ENCODE measurements at regions not wholly inside any gene's neighbourhood (a gene's known extent, or its start where the extent isn't known, plus 50 kb on each side); places are given as distances from the start of the nearest gene placed in this dataset.

DNA sequence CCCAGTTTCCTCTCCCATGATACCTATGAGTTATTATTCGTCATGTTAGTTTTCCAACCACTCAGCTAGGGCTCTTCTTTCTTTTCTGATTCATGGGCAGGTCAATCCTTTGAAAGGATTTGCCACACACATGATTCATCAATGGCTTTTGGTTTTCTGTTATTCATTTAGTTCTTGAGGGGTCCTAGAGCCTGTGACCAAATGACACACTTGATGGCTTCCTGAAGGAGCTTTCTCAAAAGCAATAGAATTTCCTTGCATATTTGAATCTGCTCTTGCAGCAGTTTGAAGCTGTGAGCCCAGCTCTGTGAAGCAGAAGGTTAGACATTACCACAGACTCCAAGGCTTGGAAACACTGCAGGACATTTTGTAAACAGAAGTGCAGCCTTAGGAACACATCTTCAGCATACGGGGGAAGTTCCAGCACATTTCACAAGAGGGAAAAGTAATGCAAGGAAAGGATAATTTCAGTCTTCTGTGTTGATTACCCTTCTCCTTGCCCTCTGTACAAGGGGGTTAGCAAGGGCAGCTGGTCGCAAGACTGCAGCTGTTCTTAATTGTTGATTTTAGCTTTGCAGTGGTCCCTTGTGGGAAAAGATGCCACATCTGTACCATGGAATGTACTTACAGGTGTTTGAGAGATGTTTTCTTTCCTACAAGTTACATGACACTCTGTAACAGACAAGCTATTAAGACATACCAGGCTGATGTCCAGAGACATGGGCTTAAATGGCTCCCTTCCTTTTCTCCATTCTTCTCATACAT lies 338.6 kb downstream of the KCNRG start:
- no peak for DNase-seq
- no peak overlapping the region for H3K27ac Mint-ChIP-seq
- H3K36me3 Mint-ChIP-seq (ENCODE audit: low read depth), result no peaks in the 10 kb centered on the region
- CTCF ChIA-PET, result no interaction called here
- no peaks in the 10 kb centered on the region for H3K27me3 Mint-ChIP-seq (ENCODE audit: low read depth)
- H3K4me3 Mint-ChIP-seq, result no peak overlapping the region
- H3K4me1 Mint-ChIP-seq (ENCODE audit: low read depth), result peaks cover 20% of the 10 kb centered on the region
- no peaks in the 10 kb centered on the region for H3K9me3 Mint-ChIP-seq
- intact Hi-C loops (cut with micrococcal nuclease), result no loop called here

DNA sequence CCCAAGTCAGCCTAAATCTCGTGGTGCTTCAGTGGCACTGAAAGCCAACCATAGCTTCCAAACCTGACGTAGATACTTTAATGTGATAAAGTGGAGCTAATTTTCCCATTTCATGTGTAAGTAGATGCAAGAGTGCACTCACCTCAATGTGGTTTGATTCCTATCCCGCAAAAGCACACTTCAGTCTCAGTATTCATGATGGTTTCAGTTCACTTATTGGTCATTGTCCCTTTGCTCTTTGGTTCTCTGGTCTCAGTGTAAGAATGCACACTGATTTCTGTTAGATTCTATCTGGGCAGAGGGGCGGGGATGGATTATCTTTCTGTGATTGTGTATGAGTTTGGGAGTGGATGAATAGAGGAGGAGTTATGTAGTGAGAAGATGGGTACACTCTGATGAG lies 340.6 kb downstream of the KCNRG start:
- DNase-seq, result no peak
- Mint-ChIP-seq H3K9me3 (no peaks in the 10 kb centered on the region), H3K4me3 (no peak overlapping the region), H3K36me3 (ENCODE audit: low read depth) (no peaks in the 10 kb centered on the region), H3K4me1 (ENCODE audit: low read depth) (peaks cover 33% of the 10 kb centered on the region), H3K27me3 (ENCODE audit: low read depth) (no peaks in the 10 kb centered on the region), H3K27ac (no peak overlapping the region)
- intact Hi-C loops (cut with micrococcal nuclease), result no loop called here
- CTCF ChIA-PET, result no interaction called here

DNA sequence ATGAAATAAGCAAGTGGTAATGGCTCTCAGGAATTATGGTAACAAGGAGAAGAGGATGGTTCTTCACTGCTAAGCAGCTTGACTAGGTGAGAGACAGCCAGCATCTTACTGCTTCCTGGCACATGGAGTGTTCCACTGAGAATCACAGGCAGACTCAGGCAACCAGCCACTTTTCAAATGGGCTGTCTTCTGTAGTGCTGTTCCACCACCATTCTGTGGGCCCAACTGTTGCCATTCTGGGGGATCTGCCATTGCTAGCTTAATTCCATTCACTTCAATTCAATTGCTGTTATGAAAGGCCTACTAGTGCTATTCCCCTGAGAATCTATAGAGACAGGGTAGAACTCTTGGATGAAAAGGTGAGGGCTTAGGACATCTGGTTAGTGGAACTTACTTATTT lies 341.9 kb downstream of the KCNRG start:
- no peak overlapping the region for H3K27ac Mint-ChIP-seq
- no peaks in the 10 kb centered on the region for H3K36me3 Mint-ChIP-seq (ENCODE audit: low read depth)
- H3K4me1 Mint-ChIP-seq (ENCODE audit: low read depth), result peaks cover 45% of the 10 kb centered on the region

DNA sequence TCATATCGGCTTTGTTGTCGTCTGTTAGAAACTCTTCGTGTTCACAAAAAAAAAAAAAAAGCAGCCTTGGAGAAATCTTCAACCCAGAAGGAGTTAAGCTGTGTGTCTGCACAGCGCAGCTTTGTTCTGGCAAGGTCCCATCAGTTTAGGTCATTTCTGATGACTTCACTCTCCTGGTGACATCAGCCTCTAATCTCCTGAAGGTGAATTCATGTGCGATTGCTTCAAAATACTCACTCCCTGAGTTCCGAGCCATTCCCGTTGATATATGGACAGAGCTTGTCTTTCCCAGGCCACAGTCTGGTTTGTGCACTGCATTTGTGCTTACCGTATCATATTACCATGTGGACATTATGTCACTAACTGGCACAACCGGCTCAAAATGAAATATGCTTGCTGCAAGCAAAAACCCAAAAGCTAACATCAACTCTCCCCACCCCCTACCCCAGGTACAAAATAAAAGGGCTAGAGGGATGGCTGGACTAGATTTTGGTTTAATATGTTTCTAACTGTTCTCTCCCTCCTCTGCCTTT lies 342.4 kb downstream of the KCNRG start:
- peaks cover 2% of the 10 kb centered on the region for H3K27me3 Mint-ChIP-seq (ENCODE audit: low read depth)
- no peaks in the 10 kb centered on the region for H3K36me3 Mint-ChIP-seq (ENCODE audit: low read depth)
- H3K27ac Mint-ChIP-seq, result no peak overlapping the region
- no peak overlapping the region for H3K4me3 Mint-ChIP-seq
- CTCF ChIA-PET, result interaction anchor here (0.7 to 1.0 kb wide), 2 partner anchors 44 to 96 kb away, joined by 3 read pairs; no protein-coding TSS in a partner anchor
- intact Hi-C loops (cut with micrococcal nuclease), result no loop called here
- H3K9me3 Mint-ChIP-seq, result no peaks in the 10 kb centered on the region
- no peak for DNase-seq
- peaks cover 45% of the 10 kb centered on the region for H3K4me1 Mint-ChIP-seq (ENCODE audit: low read depth)

More for the DNA sequence above, 341.9 kb downstream of the KCNRG start:
- DNase-seq, result no peak
- Mint-ChIP-seq H3K4me3 (no peak overlapping the region), H3K27me3 (ENCODE audit: low read depth) (no peaks in the 10 kb centered on the region), H3K9me3 (no peaks in the 10 kb centered on the region)
- CTCF ChIA-PET, result interaction anchor here (0.7 to 1.0 kb wide), 2 partner anchors 44 to 96 kb away, joined by 3 read pairs; no protein-coding TSS in a partner anchor
- intact Hi-C loops (cut with micrococcal nuclease), result no loop called here

DNA sequence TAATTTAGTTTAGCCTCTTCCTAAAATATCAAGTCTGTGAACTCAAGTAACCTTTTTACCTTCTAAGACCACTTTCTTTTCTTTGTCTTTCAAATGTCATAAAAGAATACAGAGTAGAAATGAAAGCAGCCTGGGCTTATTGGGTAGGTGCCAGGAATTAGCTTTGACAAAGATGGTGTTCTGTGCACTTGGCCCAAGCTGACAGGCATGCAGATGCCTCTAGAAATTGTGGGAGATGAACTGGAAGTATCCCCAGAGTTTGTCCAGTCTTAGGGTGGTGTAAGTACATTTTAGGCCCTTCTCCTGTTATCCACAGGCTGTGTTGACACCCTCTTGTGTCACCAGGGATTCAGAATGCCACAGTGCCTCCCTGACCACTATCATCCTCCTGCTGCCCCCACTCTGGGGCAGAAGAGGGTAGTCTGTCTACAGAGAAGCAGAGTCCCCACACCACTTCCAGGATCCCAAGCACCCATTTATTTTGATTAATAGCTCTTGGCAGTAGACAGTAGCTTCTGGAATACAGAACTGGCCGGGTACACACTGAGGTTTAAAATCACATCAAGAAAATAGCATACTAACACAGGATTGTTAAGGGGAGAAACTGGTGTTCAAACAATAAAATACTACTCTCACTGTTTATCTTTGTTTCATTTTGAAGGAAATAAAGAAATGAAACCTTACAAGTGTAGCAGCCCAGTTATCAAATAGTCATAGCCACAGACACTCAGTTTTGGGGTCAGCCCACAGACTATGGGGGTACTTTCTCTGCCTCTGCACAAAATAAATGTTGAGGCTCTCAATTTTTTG lies 343.2 kb downstream of the KCNRG start:
- H3K9me3 Mint-ChIP-seq, result no peaks in the 10 kb centered on the region
- no peaks in the 10 kb centered on the region for H3K36me3 Mint-ChIP-seq (ENCODE audit: low read depth)
- no peak overlapping the region for H3K4me3 Mint-ChIP-seq
- CTCF ChIA-PET, result interaction anchor here (1.0 kb wide), 1 partner anchor 95 kb away, joined by 3 read pairs; no protein-coding TSS in a partner anchor
- peaks cover 3% of the 10 kb centered on the region for H3K27me3 Mint-ChIP-seq (ENCODE audit: low read depth)
- no peak overlapping the region for H3K27ac Mint-ChIP-seq
- H3K4me1 Mint-ChIP-seq (ENCODE audit: low read depth), result peaks cover 45% of the 10 kb centered on the region
- DNase-seq, result no peak
- intact Hi-C loops (cut with micrococcal nuclease), result no loop called here

DNA sequence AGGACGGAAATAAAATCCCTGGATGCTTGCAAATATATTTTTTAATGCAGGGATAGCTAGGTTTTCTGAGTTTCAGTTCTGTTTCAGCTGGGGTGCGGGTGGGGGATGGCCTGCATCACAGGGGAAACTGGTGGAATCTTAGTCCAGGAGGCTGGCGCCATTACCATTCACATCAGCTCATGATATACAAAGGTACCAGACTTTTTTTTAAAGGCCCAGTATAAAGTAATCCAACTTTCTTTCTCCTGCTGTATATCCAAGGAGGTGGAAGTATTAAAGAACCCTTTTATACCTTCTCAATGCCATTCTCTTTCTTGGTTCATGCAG lies 343.8 kb downstream of the KCNRG start:
- no peak for DNase-seq
- Mint-ChIP-seq H3K4me1 (ENCODE audit: low read depth) (peaks cover 40% of the 10 kb centered on the region), H3K27ac (no peak overlapping the region)

DNA sequence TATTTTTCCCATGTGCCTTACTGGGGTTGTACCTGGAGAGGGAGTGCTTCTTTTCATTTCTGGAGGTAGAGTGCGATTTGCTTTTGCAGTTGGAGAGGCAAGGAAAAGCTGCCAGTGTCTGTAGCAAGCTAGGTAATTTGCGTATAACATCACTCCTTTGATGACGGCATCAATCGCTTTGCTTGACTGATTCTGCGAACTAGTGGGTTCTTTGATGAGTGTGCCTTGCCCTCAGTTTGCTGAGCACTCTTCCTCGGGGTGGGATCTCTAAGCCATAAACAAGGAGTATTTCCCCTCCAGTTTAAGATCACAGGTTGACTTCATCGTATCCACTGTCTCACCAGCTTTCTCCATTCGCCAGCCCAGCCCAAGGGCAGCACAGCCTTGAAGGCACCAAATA lies 344.5 kb downstream of the KCNRG start:
- Mint-ChIP-seq H3K27me3 (ENCODE audit: low read depth) (peaks cover 5% of the 10 kb centered on the region), H3K4me1 (ENCODE audit: low read depth) (peaks cover 39% of the 10 kb centered on the region), H3K27ac (no peak overlapping the region), H3K4me3 (no peak overlapping the region), H3K36me3 (ENCODE audit: low read depth) (no peaks in the 10 kb centered on the region), H3K9me3 (no peaks in the 10 kb centered on the region)
- intact Hi-C loops (cut with micrococcal nuclease), result loop anchor here (2.0 kb wide), 1 partner anchor 363 kb away; the partner anchor contains the start of gene TRIM13
- peak; percentile 31 for DNase-seq
- CTCF ChIA-PET, result interaction anchor here (0.6 kb wide), 1 partner anchor 242 kb away, joined by 3 read pairs; no protein-coding TSS in a partner anchor

More for the DNA sequence above, 343.8 kb downstream of the KCNRG start:
- H3K4me3 Mint-ChIP-seq, result no peak overlapping the region
- intact Hi-C loops (cut with micrococcal nuclease), result no loop called here
- no peaks in the 10 kb centered on the region for H3K9me3 Mint-ChIP-seq
- no peaks in the 10 kb centered on the region for H3K36me3 Mint-ChIP-seq (ENCODE audit: low read depth)
- H3K27me3 Mint-ChIP-seq (ENCODE audit: low read depth), result peaks cover 5% of the 10 kb centered on the region
- CTCF ChIA-PET, result no interaction called here

DNA sequence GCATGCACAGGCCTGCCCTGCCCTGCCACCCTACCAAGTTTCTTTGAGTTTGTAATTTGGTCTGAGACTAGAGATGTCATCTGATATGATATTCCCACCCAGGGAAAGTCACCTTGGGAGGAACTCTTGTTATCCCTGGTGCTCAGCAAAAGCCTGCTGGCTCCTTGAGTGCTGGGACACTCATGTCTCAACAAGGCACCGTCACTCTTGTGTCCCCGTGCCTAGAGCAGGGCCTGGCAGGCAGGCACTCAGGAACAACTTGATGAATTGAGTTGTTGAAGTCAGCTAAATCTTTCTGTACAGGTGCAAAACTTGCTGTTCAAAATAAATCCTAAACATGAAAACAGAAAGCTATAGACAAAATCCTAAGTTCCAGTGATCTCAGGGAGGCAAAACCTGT lies 345.4 kb downstream of the KCNRG start:
- Mint-ChIP-seq H3K36me3 (ENCODE audit: low read depth) (no peaks in the 10 kb centered on the region), H3K27ac (no peak overlapping the region), H3K27me3 (ENCODE audit: low read depth) (peaks cover 5% of the 10 kb centered on the region), H3K4me3 (no peak overlapping the region), H3K4me1 (ENCODE audit: low read depth) (peaks cover 41% of the 10 kb centered on the region), H3K9me3 (no peaks in the 10 kb centered on the region)
- DNase-seq, result no peak
- CTCF ChIA-PET, result interaction anchor here (0.6 to 1.3 kb wide), 2 partner anchors 16 to 384 kb away, joined by 3 to 5 read pairs; no protein-coding TSS in a partner anchor
- intact Hi-C loops (cut with micrococcal nuclease), result loop anchor here (1.0 to 2.0 kb wide), 2 partner anchors 193 to 364 kb away; partner anchors contain the start of gene TRIM13

DNA sequence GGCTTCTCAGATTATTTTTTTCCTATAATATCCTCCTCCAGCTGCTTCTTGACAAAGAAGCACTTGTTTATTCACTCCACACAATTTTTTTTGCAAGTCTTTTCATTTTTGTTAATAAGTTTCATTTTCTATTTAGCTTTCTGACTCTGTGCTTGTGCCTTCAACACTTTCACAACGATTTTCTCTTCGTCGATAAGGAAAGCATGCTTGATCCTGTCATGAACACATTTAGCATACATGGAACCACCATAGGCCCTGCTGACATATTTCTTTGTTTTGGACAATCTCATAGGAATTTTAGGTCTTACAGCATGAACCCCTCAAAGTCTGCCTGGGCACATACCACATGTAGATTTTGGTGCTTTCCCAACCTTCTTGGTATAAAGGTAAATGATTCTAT lies 346.0 kb downstream of the KCNRG start:
- CTCF ChIA-PET, result interaction anchor here (1.3 kb wide), 1 partner anchor 384 kb away, joined by 5 read pairs; no protein-coding TSS in a partner anchor
- H3K27ac Mint-ChIP-seq, result no peak overlapping the region
- H3K9me3 Mint-ChIP-seq, result no peaks in the 10 kb centered on the region
- H3K4me3 Mint-ChIP-seq, result no peak overlapping the region
- intact Hi-C loops (cut with micrococcal nuclease), result loop anchor here (1.0 to 2.0 kb wide), 2 partner anchors 194 to 364 kb away; partner anchors contain the start of gene TRIM13
- H3K27me3 Mint-ChIP-seq (ENCODE audit: low read depth), result peaks cover 5% of the 10 kb centered on the region
- DNase-seq, result no peak
- peaks cover 45% of the 10 kb centered on the region for H3K4me1 Mint-ChIP-seq (ENCODE audit: low read depth)
- H3K36me3 Mint-ChIP-seq (ENCODE audit: low read depth), result no peaks in the 10 kb centered on the region

DNA sequence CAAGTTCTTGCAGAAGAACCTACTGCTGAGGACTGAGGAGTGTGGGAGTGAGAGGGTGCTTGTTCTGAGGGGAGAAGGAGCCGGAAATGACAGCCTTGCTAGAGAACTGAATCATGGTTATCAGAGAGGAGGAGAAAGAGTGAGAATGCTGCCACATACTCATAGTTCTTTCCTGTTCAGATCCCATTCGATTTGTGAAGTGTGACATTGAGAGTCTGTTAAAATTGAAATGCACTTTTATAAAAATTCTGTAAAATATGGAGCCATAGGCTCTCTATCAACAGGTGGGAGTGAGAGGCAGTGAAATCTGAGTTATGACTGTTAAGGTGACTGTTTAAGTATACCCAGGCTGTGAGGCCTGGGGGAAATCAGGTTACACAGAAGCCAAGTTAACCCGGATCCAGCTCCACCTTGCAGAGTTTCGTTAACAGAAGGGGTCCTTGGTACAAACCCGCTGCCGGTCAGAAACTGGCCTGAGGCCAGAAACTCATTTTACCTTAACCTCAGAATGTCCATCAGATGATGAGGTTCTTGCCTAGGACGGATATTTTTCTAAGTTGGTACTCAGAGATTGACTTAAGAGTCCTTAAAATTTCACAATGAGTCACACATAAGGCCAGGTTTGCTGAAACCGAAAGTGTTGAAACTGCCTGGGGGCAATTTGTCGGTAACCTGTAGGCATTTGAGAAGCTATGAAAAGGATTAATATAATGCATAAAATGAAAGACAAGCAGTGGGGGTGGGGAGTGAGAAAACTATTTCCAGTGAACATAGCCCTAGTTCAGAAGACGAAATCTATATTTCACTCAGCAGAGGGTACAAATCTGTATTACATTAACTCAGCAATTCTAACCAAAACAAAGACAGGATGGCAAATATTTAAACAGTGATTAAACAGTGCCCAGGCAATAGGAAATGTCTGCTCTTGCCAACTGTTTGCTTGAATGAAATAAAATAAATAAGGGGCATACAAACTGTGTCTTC lies 350.5 kb downstream of the KCNRG start:
- no peak overlapping the region for H3K4me3 Mint-ChIP-seq
- CTCF ChIA-PET, result interaction anchor here (1.1 to 1.2 kb wide), 3 partner anchors 280 to 470 kb away, joined by 3 to 4 read pairs (median 4); no protein-coding TSS in a partner anchor
- peaks cover 12% of the 10 kb centered on the region for H3K27me3 Mint-ChIP-seq (ENCODE audit: low read depth)
- DNase-seq, result peak; percentile 62
- H3K4me1 Mint-ChIP-seq (ENCODE audit: low read depth), result peaks cover 38% of the 10 kb centered on the region
- no peak overlapping the region for H3K27ac Mint-ChIP-seq
- H3K36me3 Mint-ChIP-seq (ENCODE audit: low read depth), result no peaks in the 10 kb centered on the region
- H3K9me3 Mint-ChIP-seq, result no peaks in the 10 kb centered on the region
- intact Hi-C loops (cut with micrococcal nuclease), result loop anchor here (1.0 to 5.0 kb wide), 8 partner anchors 63 to 547 kb away; no protein-coding TSS in a partner anchor

DNA sequence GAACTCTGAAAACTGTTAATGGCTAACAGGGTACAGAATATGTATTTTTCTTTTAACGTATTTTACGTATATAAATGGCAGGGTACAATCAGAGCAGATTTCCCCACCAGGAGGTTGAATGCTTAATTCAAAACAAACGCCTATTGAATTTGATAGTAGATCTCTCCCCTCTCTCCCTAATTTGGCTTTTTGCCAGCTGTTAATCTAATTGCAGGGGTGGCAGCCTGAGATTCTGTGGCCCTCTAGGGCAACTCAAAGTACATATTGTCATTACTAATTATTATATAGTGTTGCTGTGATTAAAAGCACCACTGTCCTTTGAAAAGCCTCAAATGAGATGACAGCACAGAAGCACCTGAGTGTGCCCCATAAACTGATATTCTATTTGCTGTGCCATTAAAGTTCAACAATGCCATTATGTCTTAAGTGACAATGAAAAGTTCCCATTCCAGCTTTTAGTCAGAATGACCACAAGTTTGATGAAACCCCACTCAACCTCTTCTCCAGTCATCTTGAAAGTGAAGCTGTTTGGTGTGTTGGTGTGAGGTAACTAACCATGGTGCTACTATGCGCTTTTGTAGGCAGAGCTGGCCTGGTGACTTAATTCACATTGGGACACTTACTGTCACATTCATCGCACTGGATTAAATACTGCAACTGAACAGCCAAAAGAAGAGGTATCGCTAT lies 351.4 kb downstream of the KCNRG start:
- peak overlapping the region; percentile 37 for H3K27ac Mint-ChIP-seq
- H3K4me3 Mint-ChIP-seq, result no peak overlapping the region
- no peaks in the 10 kb centered on the region for H3K36me3 Mint-ChIP-seq (ENCODE audit: low read depth)
- intact Hi-C loops (cut with micrococcal nuclease), result loop anchor here (1.0 to 5.0 kb wide), 7 partner anchors 62 to 546 kb away; no protein-coding TSS in a partner anchor
- DNase-seq, result peak; percentile 62
- peaks cover 29% of the 10 kb centered on the region for H3K4me1 Mint-ChIP-seq (ENCODE audit: low read depth)
- H3K27me3 Mint-ChIP-seq (ENCODE audit: low read depth), result peaks cover 17% of the 10 kb centered on the region
- H3K9me3 Mint-ChIP-seq, result no peaks in the 10 kb centered on the region
- CTCF ChIA-PET, result interaction anchor here (0.6 to 1.2 kb wide), 4 partner anchors 143 to 469 kb away, joined by 3 to 4 read pairs (median 4); no protein-coding TSS in a partner anchor
